GM13976 (cell line): ENCODE measurements at regions not wholly inside any gene's neighbourhood (a gene's known extent, or its start where the extent isn't known, plus 50 kb on each side); places are given as distances from the start of the nearest gene placed in this dataset.

ENCODE experiments used
- DNase-seq: peaks from one replicate; pipeline ENCODE4 v3.0.0; 2012; ENCODE audit warnings: low spot score
- CTCF ChIP-seq: IDR thresholded peaks from 2 replicates; pipeline ENCODE4 v1.5.1; 2012; ENCODE audit warnings: borderline replicate concordance, mild to moderate bottlenecking; ENCODE audit not compliant: insufficient read depth; ENCODE audit errors: extremely low read depth, missing control alignments, control extremely low read depth
- in situ Hi-C: fragments of 300-500 bp; cut with MboI; formaldehyde crosslinking; loops from one replicate; pipeline ENCODE4 v1.12.0; 2022; ENCODE audit warnings: low sequenced_read_pairs, mixed read lengths, inconsistent platforms; ENCODE audit not compliant: unreplicated experiment

DNA sequence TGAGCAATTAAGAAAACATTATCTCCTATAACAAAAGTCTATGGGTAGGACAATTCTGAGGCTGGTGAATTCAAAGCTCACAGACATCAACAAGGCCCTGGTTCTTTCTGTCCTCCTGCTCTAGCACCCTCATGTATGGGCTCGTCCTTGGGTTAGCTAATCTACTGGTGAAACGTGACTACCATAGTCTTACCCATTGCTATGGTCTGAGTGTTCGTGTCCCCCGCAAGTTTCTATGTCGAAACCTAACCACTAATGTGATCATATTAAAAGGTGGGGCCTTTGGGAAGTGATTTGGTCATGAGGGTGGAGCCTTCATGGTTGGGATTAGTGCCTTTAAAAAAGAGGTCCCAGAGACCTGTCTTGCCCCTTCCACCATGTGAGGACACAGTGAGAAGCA lies 564.7 kb downstream of the TNS1 start:
- TF ChIP-seq CTCF: no peak
- in situ Hi-C loops: no loop called here

GRCh38 chr2:217437290-217437870 lies 565.4 kb downstream of the TNS1 start:
- DNase-seq: no peak
- in situ Hi-C loops: no loop called here

More for the DNA sequence above, 564.7 kb downstream of the TNS1 start:
- no peak for DNase-seq

DNA sequence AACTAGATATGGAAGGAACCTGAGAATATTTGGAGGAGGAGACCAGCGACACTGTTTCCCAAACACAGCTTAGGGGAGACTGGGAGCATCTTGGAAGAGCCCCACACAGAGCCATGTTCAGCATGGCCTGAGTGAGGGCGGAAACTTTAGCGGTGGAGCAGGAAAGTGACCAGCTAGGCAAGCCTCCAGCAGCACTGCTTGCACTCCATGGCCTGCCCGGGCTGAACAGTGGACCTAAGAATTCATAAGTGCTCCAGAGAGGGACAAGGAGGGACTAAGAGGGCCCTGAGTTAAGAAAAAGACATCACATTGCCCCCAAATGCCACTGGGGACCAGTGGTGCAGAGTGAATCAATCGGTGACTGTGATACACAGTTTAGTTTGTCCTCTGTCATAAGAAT lies 566.4 kb downstream of the TNS1 start:
- in situ Hi-C loops: no loop called here
- no peak for TF ChIP-seq CTCF
- DNase-seq: no peak

More at GRCh38 chr2:217437290-217437870, 565.4 kb downstream of the TNS1 start:
- TF ChIP-seq CTCF: no peak

DNA sequence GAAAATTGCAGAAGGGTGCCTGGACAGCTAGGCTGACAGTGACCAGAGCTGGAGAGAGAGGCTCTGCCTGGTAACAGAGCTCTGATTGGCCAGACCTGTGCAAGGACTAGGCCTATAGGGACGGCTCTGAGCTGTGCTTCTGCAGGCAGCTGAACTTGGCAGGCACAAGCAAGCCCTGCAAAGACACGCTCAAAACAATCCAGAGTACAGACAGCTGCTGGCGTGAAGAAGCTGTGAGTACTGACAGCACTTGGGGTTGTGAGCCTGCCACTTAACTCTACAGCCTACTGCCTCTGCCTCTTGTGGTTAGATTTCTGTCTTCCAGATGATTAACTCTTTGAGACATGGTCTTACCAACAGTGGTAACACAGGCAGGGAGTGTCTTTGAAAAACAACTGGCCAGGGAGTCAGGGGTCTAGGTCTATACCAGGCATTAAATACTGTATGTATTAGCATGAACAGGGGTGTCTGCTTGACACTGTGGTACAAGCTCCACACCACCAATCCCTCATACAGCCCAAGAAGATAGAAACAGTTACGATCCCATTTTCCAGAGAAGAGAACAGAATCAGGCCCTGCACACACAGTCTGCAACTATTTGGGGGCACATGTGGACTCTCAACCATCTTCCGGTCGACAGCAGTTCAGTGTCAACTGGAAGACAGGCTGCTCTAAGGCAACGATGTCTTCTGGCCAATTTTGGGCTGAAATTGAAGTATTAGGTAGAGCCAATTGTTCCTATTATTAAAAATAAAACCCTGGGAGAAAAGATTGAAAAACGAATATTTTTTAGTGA lies 568.4 kb downstream of the TNS1 start:
- peak; percentile 78 for DNase-seq
- in situ Hi-C loops: no loop called here
- TF ChIP-seq CTCF: no peak

DNA sequence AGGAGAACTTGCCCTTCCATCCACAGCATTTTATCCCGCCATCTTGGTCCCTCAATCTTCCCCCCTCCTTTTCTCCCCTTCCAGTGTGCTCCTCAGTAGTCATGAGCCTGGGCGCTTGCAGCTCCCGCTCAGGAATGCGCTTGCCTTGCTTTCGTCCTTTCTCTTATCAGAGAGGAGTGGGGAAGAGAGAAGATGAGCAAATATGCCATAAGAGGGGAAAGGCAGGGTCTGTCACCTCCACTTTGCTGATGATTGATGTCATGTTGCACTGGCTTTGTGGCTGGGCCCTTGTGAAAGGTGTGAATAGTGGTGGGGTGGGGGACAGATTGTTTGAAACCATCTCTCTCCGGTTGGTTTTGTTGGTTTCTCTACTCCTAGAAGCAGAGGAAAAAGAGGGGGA lies 569.3 kb downstream of the TNS1 start:
- DNase-seq: no peak
- in situ Hi-C loops: no loop called here
- no peak for TF ChIP-seq CTCF

DNA sequence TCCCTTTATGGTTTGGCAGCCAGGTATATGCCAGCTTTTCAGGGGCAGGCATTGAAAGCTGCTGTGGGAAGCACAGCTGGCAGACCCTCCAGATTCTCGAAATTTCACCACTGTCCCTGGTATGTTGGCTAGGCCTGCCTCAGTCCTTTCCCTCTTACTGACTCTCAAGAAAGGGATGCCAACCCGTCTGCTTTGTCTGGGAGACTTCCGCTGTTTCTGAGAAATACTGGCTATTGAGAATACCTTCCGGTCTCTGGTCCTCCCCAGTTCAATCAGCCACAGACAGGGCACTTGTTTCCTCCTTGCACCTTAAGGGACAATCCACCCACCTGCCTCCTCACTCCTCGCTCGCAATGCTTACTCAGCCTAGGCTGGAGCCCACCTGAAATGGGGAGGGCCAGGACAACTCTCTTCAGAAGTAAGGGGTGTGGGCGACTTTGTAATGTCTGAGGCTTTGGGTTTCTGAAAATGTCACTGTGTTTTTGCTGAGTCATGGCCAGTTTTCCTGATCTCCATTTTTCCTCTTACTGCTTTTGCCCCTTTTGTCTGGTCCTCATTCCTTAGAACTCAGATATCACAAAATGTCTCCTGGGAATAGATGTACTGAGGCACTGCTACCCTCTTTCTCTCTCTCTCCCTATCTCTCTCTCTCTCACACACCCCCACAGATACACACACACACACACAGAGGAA lies 571.1 kb downstream of the TNS1 start:
- no peak for TF ChIP-seq CTCF
- in situ Hi-C loops: no loop called here
- DNase-seq: no peak
